ENCODE measurements at regions not wholly inside any gene's neighbourhood (a gene's known extent, or its start where the extent isn't known, plus 50 kb on each side); places are given as distances from the start of the nearest gene placed in this dataset.

DNA sequence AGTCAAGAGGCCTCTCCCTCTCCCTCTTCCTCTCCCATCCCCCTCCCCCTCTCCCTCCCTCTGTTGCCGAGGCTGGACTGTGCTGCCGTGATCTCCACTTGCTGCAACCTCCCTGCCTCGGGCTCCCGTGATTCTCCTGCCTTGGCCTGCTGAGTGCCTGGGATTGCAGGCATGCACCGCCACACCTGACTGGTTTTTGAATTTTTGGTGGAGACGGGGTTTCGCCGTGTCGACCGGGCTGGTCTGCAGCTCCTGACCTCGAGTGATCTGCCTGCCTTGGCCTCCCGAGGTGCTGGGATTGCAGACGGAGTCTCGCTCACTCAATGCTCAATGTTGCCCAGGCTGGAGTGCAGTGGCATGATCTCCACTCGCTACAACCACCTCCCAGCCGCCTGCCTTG is 165.1 kb downstream of the CENPC start:
- TF ChIP-seq, protein P1, sequence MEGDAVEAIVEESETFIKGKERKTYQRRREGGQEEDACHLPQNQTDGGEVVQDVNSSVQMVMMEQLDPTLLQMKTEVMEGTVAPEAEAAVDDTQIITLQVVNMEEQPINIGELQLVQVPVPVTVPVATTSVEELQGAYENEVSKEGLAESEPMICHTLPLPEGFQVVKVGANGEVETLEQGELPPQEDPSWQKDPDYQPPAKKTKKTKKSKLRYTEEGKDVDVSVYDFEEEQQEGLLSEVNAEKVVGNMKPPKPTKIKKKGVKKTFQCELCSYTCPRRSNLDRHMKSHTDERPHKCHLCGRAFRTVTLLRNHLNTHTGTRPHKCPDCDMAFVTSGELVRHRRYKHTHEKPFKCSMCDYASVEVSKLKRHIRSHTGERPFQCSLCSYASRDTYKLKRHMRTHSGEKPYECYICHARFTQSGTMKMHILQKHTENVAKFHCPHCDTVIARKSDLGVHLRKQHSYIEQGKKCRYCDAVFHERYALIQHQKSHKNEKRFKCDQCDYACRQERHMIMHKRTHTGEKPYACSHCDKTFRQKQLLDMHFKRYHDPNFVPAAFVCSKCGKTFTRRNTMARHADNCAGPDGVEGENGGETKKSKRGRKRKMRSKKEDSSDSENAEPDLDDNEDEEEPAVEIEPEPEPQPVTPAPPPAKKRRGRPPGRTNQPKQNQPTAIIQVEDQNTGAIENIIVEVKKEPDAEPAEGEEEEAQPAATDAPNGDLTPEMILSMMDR (IDR thresholded peaks at IDR 0.05): no peak

DNA sequence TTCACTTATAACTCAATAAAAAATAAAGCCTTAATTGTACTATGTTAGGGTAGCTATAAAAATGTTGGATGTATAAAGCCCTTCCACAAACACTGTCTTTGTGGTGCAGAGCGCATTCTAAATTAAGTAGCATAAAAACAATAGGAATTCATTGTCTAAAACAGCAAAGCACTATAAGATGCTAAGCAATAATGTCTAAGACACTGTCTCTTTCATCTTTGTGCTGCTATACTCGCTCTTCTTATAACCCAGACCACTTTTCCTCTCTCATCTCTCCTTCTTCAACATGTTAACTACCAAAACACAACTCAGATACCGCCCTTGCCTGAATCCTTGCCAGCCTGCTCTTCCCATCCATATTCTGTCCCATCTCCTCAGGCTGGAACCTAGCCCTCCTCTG is 170.0 kb downstream of the CENPC start:
- TF ChIP-seq, protein P1 (IDR thresholded peaks at IDR 0.05): no peak

DNA sequence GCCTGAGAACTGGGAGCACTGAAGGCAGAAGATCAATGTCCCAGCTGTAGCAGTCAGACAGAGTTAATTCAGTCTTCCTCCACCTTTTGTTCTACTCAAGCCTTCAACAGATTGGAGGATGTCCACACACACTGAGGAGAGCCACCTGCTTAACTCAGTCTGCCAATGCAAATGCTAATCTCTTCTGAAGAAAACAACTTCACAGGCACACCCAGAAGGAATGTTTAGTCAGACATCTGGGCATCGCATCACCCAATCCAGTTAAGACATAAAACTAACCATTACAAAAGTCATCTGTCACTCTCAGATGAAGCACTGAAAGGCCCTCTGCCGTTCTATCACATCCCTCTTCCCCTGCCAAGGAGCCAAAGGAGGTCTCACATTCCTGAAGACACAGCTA is 173.7 kb downstream of the CENPC start:
- TF ChIP-seq, protein P1 (IDR thresholded peaks at IDR 0.05): no peak

DNA sequence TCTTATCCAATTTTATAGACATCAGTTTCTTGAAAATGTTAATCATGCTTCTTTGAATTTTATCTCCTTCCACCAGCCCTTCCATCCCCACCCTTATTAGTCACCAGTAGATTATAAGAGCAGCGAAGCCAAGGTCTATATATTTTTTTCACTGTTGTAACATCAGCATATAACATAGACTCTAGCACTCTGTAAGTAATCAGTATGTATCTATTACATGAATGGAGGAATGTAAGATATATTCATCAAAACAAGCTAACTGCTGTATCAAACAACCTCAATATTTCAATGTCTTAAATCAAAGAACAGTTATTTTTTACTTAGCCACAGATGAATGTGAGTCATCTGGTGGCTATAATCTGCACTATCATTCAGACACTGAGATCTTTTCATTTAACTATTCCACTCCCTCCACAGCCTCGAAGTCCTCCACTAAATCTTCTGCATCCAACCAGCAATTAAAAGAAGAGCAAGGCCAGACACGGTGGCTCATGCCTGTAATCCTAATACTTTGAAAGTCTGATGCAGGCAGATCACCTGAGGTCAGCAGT is 178.9 kb downstream of the CENPC start:
- TF ChIP-seq, protein P1 (IDR thresholded peaks at IDR 0.05): no peak

DNA sequence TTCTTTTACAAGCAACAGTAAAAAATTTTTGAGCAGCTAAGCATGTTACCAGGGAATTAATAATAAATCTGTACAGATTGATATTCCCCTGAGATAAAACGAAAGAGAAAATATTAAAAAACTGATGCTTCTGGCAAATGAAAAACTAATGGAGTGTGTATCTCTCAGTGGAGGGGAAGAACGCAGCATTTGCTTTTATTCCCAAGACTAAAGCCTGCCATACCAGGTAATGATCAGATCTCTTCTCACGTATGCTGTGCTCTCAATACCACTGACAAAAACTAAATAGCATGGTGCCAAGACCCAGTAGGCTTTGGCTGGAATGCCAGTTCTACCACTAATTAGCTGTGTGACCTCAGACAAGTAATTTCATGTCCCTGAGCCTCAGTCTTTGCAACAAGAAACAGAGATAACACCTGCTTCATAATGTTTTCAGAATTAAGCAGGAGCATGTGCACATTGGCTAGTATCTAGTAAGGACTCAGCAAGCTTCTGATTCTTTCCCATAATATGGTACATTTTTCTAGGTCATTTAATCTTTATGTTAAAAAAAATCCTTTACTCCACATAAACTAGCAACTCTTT is 179.6 kb downstream of the CENPC start:
- TF ChIP-seq, protein P1 (IDR thresholded peaks at IDR 0.05): no peak

DNA sequence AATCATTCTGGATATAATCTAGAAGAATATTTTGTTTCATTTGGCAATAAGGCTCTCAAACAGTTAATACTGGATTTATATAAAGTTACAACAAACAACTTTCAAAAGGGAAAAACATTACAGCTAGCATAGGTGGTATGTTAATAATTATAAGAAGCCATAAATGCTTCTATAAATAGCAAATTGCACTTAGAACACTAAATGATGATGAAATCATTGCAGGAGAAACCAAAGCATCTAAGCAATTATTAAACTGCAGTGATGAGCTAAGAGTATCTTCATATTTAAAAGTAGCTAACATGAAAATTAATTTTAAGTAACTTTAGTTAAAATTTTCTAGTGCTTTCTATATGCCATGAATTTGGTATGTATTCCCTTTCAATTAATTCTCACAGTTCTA is 189.5 kb downstream of the CENPC start:
- TF ChIP-seq, protein P1 (IDR thresholded peaks at IDR 0.05): no peak

DNA sequence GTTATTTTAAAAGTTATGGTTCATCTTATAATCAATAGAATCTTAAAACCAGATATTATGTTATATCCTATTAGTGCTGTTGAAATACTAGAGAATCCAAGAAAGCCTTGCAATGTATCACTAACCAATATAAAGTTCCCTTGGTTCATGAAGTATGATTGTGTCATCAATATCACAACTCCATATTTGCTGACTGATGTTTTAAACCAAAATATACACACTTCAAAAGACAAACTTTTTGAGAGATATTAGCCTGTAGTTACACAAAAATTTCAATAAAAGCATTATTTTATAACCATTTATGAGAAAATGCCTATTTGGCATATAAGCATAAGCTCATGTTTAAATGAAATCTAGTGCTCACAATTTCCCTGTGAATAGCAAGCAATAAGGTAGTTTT is 198.6 kb downstream of the CENPC start:
- TF ChIP-seq, protein P1 (IDR thresholded peaks at IDR 0.05): no peak
